Caco-2 (cell line): ENCODE measurements at regions not wholly inside any gene's neighbourhood (a gene's known extent, or its start where the extent isn't known, plus 50 kb on each side); places are given as distances from the start of the nearest gene placed in this dataset.
"Not testable (repeated sequence)": the region's sequence is repeated elsewhere in the genome, so short reads cannot be mapped to it uniquely, and the experiment has no call there.

ENCODE experiments used
- BruUV-seq: library from RNA; stranded (reverse); fragments of 400-500 nt; replicated peaks from 2 replicates; lab custom pipeline; 2021; lab: Mats Ljungman, UMichigan
- CTCF ChIA-PET: fragments of 300-600 bp; sonication (Branson Sonifier 250); formaldehyde crosslinking; loops from one replicate; lab custom pipeline; 2022; ENCODE audit warnings: antibody characterized with exemption; lab: Charles Lee
- POLR2A ChIA-PET: fragments of 300-600 bp; sonication (Branson Sonifier 250); formaldehyde crosslinking; loops from one replicate; lab custom pipeline; 2022; ENCODE audit warnings: antibody characterized with exemption; lab: Charles Lee
- DNase-seq, 2 experiments: peaks; one replicate each; pipeline versions ENCODE4 v3.0.0 to v3.0.0-alpha.2; 2020 to 2022
- H3K27me3 ChIP-seq: replicated peaks from 2 replicates; pipeline ENCODE4 v1.6.0; 2011; ENCODE audit warnings: low read length; ENCODE audit not compliant: control insufficient read depth, insufficient read depth
- H3K36me3 ChIP-seq: 2 replicates; pipeline ENCODE4 v1.5.1; 2011; ENCODE audit warnings: low read length; ENCODE audit not compliant: control insufficient read depth, insufficient read depth
- H3K4me1 ChIP-seq: fragments of 250-450 bp; sonication (Bioruptor Pico); 2 replicates; pipeline ENCODE4 v1.5.1; 2020; ENCODE audit warnings: mild to moderate bottlenecking
- H3K4me3 ChIP-seq: 2 replicates; pipeline ENCODE4 v1.5.1; 2011; ENCODE audit warnings: low read depth, mild to moderate bottlenecking, control low read depth, low read length
- H3K9me3 ChIP-seq: fragments of 250-450 bp; sonication (Bioruptor Pico); 2 replicates; pipeline ENCODE4 v1.5.1; 2020; ENCODE audit warnings: mild to moderate bottlenecking, moderate library complexity
- H3K27ac Mint-ChIP-seq: one replicate; pipeline ENCODE4 v1.8.0; 2022; ENCODE audit warnings: mixed read lengths; ENCODE audit not compliant: unreplicated experiment
- H3K27me3 Mint-ChIP-seq: one replicate; pipeline ENCODE4 v1.8.0; 2022; ENCODE audit warnings: mixed read lengths; ENCODE audit not compliant: insufficient read depth, unreplicated experiment
- H3K36me3 Mint-ChIP-seq: one replicate; pipeline ENCODE4 v1.8.0; 2022; ENCODE audit warnings: mild to moderate bottlenecking, mixed read lengths; ENCODE audit not compliant: insufficient read depth, unreplicated experiment
- H3K4me1 Mint-ChIP-seq: one replicate; pipeline ENCODE4 v1.8.0; 2022; ENCODE audit warnings: low read depth, mixed read lengths; ENCODE audit not compliant: unreplicated experiment
- H3K4me3 Mint-ChIP-seq: one replicate; pipeline ENCODE4 v1.8.0; 2022; ENCODE audit warnings: mild to moderate bottlenecking, moderate library complexity, mixed read lengths; ENCODE audit not compliant: unreplicated experiment
- H3K9me3 Mint-ChIP-seq: one replicate; pipeline ENCODE4 v1.8.0; 2022; ENCODE audit warnings: mixed read lengths; ENCODE audit not compliant: unreplicated experiment
- CTCF ChIP-seq, 2 experiments: fragments of 200-600 bp in 1 of 2; IDR thresholded peaks; 1 replicate in 1 of 2; 2 replicates in 1 of 2; pipeline versions ENCODE4 v1.5.1 to v1.8.0; 2011 to 2022; ENCODE audit warnings: antibody characterized with exemption in 1 of 2, control low read depth in 1 of 2, inconsistent platforms in 1 of 2, low read depth in 1 of 2, low read length in 1 of 2, mild to moderate bottlenecking in 1 of 2, moderate library complexity in 1 of 2; ENCODE audit not compliant: insufficient read depth in 1 of 2, severe bottlenecking in 1 of 2, unreplicated experiment in 1 of 2
- intact Hi-C: fragments of 100-400 bp; cut with micrococcal nuclease; formaldehyde crosslinking; loops from one replicate; pipeline ENCODE4 v1.10.0; 2022; ENCODE audit not compliant: unreplicated experiment

DNA sequence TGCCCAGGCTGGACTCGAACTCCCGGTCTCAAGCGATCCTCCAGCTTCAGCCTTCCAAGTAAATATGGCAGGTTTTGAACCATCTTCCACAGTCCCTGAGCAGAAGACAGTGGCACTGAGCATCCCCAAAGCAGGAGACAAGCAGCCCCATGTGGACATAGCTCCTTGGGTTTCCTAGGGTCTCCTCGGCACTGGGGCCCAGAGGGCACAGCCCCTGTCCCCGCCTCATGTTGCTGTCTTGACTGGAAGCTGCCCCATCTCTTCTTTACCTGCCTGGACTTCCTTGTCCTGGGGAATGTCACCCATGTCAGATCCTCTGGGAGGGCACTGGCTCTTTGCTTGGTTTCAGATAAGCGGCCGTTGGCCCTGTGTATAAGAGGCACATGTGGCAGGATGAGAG lies 263.7 kb upstream of the RAB4A start:
- H3K27me3 Mint-ChIP-seq: no peaks in the 10 kb centered on the region
- no peak for TF ChIP-seq CTCF (IDR thresholded peaks at IDR 0.05; ENCODE audit: insufficient read depth in 1 of 2, low read depth in 1 of 2, low read length in 1 of 2, severe bottlenecking in 1 of 2, unreplicated experiment in 1 of 2)
- Histone ChIP-seq H3K9me3 (no peaks in the 10 kb centered on the region), H3K4me3 (no peak overlapping the region), H3K36me3 (no peaks in the 10 kb centered on the region), H3K27me3 (no peaks in the 10 kb centered on the region), H3K4me1 (no peaks in the 10 kb centered on the region)
- BruUV-seq: no TSS peak
- H3K9me3 Mint-ChIP-seq: no peaks in the 10 kb centered on the region
- DNase-seq: no peak
- no peak overlapping the region for H3K4me3 Mint-ChIP-seq
- no peak overlapping the region for H3K27ac Mint-ChIP-seq
- intact Hi-C loops: no loop called here
- ChIA-PET CTCF (no interaction called here), POLR2A (no interaction called here)
- no peaks in the 10 kb centered on the region for H3K4me1 Mint-ChIP-seq
- no peaks in the 10 kb centered on the region for H3K36me3 Mint-ChIP-seq

DNA sequence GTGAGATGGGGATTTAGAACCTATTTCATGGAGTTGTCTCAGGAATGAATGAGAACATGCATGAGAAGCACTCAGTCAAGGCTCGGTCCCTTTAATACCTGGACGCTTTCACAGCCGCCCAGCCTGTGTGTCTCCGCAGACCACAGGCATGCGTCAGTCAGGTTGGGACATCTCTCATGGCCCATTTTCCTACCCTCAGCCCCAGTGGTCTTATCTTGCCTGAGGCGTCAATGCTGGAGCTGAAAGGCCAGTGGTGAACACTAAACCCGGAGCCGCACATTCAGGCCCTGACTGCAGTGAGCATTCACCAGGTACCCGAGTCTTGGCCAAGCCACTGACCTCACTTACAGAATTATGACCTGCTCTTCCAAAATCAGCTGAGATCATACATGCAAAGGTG lies 263.2 kb upstream of the RAB4A start:
- no peaks in the 10 kb centered on the region for H3K9me3 Mint-ChIP-seq
- H3K4me3 Mint-ChIP-seq: no peak overlapping the region
- no TSS peak for BruUV-seq
- H3K36me3 Mint-ChIP-seq: no peaks in the 10 kb centered on the region
- intact Hi-C loops: no loop called here
- H3K4me1 Mint-ChIP-seq: no peaks in the 10 kb centered on the region
- no peak for TF ChIP-seq CTCF (IDR thresholded peaks at IDR 0.05; ENCODE audit: insufficient read depth in 1 of 2, low read depth in 1 of 2, low read length in 1 of 2, severe bottlenecking in 1 of 2, unreplicated experiment in 1 of 2)
- CTCF ChIA-PET: no interaction called here
- H3K27ac Mint-ChIP-seq: no peak overlapping the region
- H3K4me3 ChIP-seq: no peak overlapping the region
- H3K27me3 ChIP-seq: no peaks in the 10 kb centered on the region
- peaks cover 1% of the 10 kb centered on the region; the same call in 1 of the 2 replicates for H3K4me1 ChIP-seq
- DNase-seq: no peak
- no peaks in the 10 kb centered on the region for H3K9me3 ChIP-seq
- H3K27me3 Mint-ChIP-seq: no peaks in the 10 kb centered on the region
- H3K36me3 ChIP-seq: no peaks in the 10 kb centered on the region
- POLR2A ChIA-PET: no interaction called here

- BruUV-seq, H3K4me3 ChIP-seq, H3K27me3 Mint-ChIP-seq, CTCF ChIA-PET, H3K4me1 Mint-ChIP-seq, H3K9me3 Mint-ChIP-seq, POLR2A ChIA-PET, H3K27me3 ChIP-seq, H3K9me3 ChIP-seq, H3K36me3 Mint-ChIP-seq, H3K36me3 ChIP-seq, H3K27ac Mint-ChIP-seq, H3K4me1 ChIP-seq, DNase-seq, intact Hi-C loops, H3K4me3 Mint-ChIP-seq: not testable (repeated sequence)
These were observed 262.6 kb upstream of the RAB4A start for GRCh38 chr1:229008347-229008746.

DNA sequence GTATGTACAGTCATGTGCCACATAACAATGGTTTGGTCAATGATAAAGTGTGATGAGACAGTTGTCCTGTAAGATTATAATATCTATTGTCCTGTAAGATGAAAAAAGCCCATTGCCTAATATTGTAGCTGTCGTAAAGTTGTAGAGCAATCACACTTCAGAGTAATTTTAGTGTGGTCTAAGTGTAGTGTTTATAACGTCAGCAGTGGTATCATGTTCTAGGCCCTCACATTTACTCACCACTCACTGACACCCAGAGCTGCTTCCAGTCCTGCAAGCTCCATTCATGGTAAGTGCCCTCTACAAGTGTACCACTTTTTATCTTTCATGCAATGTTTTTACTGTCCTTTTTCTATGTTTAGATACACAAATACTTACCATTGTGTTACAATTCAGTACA lies 259.9 kb upstream of the RAB4A start:
- H3K4me1 ChIP-seq: peaks cover 4% of the 10 kb centered on the region; the same call in 1 of the 2 replicates
- Mint-ChIP-seq H3K9me3 (no peaks in the 10 kb centered on the region), H3K4me1 (no peaks in the 10 kb centered on the region), H3K27ac (no peak overlapping the region), H3K36me3 (no peaks in the 10 kb centered on the region), H3K27me3 (no peaks in the 10 kb centered on the region), H3K4me3 (no peak overlapping the region)
- intact Hi-C loops: no loop called here
- no peaks in the 10 kb centered on the region for H3K27me3 ChIP-seq
- no peak overlapping the region for H3K4me3 ChIP-seq
- no peak for TF ChIP-seq CTCF (IDR thresholded peaks at IDR 0.05; ENCODE audit: insufficient read depth in 1 of 2, low read depth in 1 of 2, low read length in 1 of 2, severe bottlenecking in 1 of 2, unreplicated experiment in 1 of 2)
- CTCF ChIA-PET: no interaction called here
- no TSS peak for BruUV-seq
- POLR2A ChIA-PET: no interaction called here
- no peak for DNase-seq
- no peaks in the 10 kb centered on the region for H3K9me3 ChIP-seq
- no peaks in the 10 kb centered on the region for H3K36me3 ChIP-seq
